DMS 273 treated with DMSO at 0.1 percent for 48 hours (cell line): ENCODE measurements at regions not wholly inside any gene's neighbourhood (a gene's known extent, or its start where the extent isn't known, plus 50 kb on each side); places are given as distances from the start of the nearest gene placed in this dataset.

Experiments
- DNase-seq: peaks from one replicate; lab custom pipeline; 2025; lab: John Stamatoyannopoulos, UW

DNA sequence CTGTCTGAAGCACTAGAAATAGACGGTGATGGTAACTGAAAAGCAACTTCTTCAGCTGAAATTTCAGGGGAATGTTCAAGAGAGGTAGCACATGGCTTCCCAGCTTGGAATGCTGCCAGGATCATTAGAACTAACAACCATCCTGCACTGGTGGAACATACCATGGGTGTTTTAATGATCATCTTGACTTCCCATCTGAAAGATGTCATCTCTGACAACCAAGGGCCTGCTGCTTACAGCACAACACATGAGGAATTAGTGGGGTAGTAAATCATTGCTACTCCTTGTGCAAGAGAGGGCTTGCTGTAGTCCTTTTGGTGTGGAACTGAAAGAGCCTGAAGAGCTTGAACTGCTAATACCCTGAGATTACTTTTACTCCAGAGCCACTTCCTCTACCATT lies 853.7 kb downstream of the MCTP2 start:
- no peak for DNase-seq

DNA sequence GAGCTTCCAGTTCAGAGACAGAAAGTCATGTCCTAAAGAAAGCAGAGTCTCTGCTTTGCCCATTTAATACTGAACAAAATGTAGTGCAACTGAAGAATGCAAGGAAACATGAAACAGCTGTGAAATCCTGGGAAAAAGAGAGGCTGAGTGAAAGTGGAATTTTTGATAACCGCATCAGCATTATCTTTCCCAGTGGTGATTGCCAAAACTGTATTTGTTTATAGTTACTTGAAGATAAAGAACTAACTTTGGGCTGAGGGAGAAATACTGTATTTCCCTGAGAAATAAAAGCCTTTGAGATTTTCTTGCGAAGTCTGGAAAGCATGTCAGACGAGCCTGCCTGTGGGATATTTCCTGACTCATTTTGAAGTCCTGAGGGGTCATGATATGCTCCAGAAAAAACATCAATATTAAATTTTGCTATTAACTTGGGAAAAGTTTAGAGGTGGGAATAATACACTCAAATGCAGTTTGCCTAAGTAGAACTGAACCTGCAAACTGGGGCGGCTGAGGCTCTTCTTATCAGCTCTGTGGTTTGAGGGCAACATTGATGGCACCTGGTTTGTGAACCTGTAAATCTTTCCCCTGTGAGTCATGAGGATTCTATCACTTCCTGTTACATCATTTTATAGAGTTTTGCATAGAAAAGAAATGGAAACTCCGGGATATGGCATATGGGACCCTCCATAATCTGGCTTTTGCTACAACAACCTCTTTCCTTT lies 855.3 kb downstream of the MCTP2 start:
- no peak for DNase-seq

DNA sequence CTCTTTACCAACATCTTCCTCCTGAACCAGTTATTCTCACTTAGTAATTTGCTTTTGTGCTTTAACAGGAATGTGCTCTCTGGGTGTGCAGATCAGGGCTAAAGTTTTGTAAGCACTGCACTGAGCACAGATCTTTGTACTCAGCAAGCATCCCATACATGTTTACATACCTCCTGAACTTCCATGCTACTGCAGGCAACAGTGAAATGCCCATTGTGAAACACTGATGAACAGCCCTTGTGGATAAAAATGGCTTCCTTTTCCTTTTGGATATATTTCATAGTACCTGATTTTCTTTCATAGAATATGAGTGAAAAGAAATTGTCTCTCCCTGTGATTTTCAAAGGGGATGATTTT lies 855.9 kb downstream of the MCTP2 start:
- DNase-seq = no peak

DNA sequence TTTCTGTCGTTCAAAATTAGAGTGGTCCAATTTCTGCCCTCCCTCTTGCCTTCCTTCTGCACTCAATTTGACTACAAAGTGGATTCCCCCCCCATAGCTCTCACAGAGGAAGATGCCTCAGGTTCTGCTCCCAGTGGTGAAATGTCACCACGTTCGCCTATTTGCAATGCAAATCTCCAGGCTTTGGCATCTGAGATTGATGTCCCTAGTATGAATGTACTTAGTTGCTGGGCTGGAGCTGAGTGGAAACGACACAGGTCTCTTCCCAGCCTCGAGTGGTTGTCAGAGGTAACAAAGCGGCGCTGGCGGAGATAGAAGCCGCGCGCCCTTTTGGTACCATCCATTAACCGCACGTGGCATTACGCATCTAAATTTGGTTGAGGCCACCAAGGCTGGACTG lies 860.1 kb downstream of the MCTP2 start:
- no peak for DNase-seq

DNA sequence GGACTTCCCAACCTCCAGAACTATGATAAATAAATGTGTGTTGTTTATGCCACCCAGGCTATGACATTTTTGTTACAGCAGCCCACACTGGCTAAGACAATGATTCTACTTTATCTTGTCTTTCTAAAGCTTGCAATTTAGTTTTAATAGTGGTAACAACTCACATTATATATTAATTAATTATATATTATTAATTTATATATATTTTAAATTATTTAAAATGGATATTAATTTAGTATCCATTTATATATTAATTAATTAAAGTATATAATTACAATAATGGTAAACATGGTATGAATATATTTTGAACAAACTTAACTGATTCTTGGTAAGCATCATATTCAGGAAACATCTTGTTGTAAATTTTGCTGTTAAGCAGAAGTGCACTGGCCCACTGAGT lies 863.9 kb downstream of the MCTP2 start:
- DNase-seq = no peak

DNA sequence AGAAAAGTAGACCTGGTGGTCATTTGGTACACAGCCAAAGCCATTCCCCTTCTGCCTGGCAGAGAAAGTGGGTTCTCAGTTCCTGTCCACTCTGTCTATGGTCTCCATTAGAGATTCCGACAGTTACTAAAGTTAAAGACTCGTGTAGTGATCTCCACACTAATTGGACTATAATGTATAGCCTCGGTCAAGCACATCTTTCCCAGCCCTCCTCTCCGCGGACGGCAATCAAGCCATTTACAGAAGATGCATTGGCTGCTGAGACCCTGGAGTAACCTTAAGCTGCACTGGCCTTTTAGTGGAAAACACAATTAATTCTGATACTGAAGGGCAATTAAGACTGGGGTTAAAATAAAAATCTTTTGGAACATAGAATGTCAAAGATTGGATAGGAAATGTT lies 865.3 kb downstream of the MCTP2 start:
- no peak for DNase-seq

DNA sequence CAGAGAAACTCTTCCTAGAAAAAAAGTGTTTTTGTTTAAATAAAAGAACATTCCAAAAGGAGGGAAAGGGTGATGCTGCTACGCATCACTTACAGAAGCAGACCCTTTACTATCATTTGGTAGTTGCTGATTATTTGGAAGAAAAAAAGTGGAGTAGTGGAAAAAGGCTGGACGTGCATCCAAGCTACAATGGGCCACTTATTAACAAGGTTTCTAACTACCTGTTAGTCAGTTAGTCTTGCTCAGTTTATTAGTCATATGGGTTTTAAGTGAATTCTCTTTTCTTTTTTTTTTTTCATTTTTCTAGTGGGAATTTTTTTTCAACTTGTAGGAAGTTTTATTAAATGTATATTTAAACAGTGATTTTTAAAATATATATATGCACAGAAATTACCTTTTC lies 866.0 kb downstream of the MCTP2 start:
- no peak for DNase-seq

DNA sequence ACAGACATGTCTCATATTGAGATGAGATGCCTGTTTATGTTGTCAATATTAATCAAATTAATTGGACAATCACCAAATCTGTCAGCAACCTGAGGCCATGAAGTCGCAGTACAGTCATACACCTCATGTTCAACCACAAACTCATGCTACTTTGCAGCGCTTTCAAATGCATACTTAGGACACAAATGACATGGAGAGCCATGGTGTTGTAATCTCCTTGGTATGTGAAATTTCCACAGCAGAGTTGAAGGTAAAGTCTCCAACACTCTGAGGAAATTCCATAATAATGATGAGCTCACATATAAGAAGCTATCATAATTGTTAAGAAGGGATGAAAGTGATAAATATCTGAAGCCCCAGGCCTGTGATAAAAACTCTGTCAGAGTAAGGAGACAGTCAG lies 873.9 kb downstream of the MCTP2 start:
- no peak for DNase-seq

DNA sequence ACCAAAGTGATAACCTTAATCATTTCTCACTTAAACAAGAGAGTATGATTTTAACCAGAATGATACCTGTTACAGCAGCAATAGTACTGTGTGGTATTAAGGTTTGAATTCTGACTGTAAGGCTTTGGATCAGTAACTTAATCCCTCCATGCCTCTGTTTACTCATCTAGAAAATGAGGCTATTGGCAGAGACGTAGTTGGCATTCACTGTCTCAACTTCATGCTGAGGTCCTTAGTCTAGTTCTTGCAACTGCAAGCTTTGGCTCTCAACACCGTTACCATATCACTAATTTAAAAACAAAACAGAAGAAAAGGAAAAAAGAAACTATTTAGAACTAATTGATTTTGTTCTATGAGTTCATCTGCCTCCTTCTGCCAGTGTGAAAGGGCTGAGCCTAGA lies 875.4 kb downstream of the MCTP2 start:
- DNase-seq = no peak

DNA sequence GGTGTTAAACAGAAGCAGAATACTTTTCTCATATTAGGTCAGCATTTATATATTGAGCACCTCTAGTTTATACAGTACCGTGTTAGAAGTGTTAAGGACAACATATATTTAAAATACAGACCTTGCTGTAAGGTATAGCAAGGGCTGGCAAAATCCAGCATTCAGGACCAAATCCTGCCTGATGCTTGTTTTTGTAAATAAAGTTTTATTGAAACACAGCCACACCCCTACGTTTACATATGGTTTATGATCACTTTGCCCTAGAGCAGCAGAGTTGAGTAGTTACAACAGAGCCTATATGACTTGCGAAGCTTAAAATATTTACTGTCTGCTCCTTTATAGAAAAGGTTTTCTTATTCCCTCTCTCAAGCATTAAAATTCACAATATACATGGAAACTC lies 877.3 kb downstream of the MCTP2 start:
- no peak for DNase-seq

DNA sequence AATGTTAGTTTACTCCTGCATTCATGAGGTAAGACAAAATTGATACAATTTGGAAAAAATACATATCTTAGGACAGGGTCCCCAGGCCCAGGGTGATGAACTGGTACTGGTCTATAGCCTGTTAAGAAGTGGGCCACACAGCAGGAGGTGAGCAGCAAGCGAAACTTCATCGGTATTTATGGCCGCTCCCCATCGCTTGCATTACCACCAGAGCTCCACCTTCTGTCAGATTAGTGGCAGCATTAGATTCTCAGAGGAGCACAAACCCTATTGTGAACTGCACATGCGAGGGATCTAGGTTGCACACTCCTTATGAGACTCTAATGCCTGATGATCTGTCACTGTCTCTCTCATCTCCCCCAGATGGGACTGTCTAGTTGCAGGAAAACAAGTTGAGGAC lies 880.6 kb downstream of the MCTP2 start:
- no peak for DNase-seq

DNA sequence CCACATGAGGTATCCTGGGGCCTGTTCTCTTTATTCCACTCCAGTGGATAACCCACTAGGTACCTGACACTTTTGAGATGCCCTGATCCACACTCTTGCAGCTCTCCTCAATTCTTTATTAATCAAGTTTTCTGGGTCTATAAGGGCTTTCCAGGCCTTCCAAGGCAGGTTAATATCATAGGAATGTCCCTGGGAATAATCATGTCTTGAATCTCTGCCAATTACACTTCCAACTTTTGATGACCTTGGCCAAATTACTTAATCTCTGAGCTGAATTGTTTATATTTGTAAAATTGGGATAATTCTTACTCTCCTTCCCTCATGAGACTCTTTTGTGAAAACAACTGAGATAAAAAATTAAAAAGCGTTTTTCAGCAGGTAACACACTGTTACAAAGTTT lies 881.7 kb downstream of the MCTP2 start:
- no peak for DNase-seq

DNA sequence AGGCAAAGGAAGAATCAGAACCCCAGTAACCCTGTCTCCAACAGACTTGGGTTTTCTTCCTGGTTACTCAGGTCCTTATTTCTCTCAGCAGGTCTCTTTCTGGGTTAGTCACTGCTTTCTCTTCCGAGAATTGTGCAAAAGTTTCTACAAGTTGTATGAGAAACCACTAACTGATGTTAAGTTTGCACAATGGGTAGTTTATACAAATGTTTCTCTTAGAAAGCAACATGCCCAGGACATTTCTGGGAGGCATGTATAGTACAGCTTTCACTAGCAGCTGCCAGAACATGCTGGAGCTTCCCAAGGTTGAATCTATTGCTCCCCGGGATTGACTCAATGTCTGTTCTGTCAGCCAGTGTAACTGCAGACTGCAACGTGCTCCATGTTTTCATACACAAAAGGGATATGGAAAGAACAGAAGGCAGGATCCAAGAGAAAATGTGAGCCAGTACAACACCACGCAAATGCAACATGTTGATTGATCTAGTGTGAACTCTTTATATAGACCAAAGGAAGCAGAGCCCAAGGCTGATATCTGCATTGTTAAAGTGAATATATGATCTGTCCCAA lies 887.8 kb downstream of the MCTP2 start:
- no peak for DNase-seq

DNA sequence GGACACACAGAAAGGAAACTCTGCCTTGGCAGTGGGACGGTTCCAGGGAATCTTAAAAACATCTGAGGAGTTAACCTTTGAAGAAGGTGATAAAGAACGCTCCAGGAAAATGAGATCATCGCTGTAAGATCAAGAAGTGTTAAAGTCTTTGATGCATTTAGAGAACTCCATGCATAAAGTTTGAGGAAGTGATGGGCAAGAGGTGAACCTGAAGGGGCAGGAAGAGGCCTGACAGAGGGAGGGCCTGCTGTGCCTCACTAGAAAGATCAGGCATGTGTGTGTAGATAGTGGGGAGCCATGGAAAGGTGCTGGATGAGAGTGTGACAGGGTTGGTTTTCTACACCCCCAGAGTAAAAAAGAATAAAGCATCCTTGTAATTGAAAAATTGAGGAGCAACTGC lies 889.2 kb downstream of the MCTP2 start:
- no peak for DNase-seq

DNA sequence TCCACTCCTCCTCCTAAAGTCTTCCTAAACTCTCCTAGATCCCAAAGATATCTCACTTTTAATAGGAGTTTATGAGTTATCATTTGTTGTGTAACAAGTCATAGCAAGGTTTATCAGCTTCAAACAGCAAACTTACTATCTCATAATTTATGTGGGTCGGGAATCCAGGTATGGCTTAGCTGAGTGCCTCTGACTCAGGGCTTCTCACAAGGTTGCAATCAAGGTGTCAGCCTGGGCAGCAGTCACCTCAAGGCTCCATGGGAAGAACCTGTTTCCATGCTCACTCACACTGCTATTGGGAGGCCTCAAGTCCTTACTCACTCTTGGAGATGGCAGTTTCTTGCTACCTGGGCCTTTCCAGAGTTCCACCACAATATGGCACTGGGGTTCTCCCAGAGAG lies 889.8 kb downstream of the MCTP2 start:
- no peak for DNase-seq

DNA sequence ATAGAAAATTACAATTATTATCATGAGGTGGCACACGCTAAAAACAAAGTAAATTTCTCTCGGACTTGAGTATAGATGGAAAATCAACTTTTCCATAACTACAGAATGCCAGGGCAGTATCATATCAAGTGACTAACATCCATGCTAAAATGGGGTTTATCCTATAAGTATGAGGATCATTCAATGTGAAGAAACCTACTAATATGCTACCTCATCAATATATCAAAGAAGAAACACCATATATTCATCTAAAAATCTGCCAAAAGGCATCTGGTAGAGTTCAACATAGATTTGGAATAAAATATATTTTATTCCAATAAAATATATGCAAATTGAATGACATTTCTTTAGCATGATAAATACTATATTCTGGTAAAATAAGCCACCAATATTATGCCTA lies 894.4 kb downstream of the MCTP2 start:
- DNase-seq = no peak

DNA sequence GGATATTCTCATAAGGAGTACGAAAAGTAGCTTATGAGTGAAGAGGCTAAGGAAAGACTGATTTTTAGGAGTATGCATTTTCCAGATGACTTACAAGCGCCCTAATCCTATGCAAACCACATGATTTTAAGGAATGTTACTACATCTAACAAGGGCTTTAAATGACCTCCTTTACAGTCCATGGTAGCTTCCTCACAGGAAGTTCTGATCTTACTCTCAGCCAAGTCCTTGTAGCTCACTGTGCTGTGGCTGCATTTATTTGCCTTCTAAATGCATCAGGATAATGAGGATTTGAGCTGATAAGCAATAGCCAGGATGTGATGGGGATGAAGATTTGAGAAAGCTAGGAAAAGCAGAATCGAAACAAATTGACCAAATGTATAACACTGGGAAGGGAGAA lies 896.0 kb downstream of the MCTP2 start:
- DNase-seq = no peak

DNA sequence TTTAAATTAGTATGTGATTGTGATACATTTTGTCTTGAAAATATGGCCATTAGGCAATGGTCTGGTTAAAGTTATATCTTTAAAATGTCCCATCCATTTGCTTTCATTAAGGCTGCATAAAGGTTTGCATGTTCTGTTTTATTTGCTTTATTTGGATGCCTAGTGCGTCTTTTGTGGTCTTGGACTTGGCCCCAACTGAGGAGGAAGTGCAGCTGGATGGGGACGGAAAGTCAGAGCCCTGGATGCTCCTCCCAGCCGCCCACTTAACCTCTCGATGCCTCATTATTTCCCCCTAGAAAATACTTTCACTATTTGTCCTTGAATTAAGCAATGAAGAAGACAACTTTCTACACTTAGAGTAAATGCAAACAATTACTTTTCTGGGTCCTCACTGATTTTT lies 898.2 kb downstream of the MCTP2 start:
- no peak for DNase-seq

DNA sequence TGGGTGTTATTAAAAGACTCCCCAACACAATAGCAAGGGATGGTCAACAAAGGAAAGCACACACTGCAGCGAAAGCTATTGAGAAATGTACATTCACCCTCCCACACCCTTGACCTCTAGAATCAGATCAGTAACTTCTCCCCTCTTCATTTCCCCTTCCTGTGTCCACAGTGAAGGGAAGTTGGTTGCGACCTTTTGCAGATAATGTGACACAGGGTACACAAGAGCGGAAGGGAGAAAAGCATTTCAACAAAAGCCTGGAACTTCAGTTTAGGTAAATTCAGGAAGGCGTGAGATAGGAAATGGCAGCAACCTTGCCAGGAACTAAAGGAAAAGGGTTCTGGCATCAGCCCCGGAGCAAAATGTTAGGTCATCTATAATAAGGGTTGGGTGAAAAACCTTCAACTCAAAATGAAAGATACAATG lies 899.8 kb downstream of the MCTP2 start:
- no peak for DNase-seq

DNA sequence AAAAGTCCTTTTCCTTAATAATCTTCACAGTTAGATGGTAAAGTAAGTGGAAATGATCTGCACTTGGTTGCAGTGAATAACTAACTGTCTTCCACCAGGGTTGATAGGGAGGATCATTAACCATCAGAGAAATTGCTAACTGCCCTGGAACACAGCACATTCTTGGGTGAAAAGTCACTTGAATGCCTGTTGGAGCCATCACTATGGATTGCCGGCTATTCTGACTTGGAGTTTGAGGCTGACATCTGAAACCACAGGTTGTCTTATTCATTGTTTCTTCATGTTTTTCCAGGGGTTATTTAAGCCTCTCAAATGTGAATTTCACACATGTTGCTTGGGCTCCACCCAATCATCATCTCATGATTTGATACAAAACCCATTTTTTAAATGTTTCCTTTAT lies 901.4 kb downstream of the MCTP2 start:
- no peak for DNase-seq

DNA sequence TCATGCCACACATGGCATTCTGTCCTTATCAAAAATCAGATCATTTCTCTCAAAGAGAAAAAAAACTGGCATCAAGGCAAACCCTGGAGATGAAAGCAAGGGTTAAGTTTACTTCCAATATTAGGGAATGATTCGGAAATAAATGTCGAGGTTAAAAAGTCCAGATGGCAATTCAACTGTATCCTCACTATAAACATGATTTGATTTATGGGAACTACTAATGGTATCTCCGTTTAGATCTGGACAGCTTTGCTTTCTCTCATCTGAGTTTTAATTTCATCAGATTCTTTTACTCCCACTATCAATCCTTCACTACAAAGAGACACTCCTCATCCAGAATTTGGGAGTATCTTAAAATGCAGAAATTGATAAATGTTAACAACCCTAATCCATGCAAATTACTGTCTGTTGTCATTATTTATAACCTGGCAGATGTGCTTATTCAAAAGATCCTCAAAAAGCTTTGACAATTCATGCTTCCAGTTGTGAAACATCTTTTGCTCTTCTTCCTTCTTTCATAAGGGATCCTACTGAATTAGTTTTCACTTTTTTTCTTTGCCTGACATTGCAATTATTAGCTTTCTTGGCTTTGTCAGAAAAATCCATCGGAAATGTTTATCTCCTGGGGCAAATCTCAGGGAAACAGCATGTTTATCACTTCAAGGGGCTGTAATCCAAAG lies 903.2 kb downstream of the MCTP2 start:
- no peak for DNase-seq

DNA sequence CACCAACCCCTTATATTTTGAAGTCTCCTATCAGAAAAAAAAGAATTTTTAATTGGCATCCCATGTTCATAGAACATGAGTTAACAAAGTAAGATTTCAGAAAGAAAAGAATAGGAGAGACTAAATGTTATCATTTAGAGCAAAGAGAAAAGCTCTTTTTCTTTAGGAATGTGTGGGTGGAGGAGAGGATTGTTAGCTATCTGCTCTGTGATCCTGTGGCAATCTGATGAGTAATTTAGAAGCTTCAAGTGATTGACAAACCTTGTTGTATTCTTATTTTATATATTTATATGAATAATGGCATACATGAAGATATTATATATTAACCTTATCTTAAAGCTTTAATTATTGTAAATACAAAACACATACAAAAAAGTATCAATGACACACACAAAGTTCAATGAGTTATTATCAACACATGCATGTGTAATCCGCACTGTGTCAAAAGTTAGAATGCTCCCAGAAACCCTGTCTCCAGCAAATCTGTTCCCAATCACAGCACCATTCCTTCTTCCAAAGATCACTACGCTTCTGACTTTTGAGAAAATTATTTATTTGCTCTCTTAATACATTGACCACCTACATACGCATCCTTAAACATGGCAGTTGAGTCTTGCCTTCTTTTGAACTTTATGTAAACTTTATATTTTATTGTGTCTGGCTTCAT lies 907.4 kb downstream of the MCTP2 start:
- no peak for DNase-seq

DNA sequence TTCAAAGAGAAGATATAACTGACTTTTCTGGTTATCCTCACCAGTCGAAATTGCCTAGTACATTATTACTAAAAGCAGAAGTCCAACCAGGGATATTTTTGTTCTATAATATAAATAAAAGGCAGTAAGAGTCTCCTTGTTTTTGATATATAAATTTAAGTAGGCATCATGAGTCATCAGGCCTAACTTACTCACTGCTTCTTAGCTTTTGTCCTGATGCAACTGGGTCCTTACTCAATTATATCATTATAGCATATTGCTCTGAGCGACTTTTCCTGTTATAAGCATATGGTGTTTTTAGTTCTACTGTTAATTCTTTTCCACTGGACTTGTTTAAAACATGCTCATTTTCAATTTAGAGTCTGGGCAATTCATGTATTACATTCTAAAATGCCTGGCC lies 910.1 kb downstream of the MCTP2 start:
- no peak for DNase-seq
